Smooth muscle cell of the brain vasculature (primary cell): ENCODE measurements at regions not wholly inside any gene's neighbourhood (a gene's known extent, or its start where the extent isn't known, plus 50 kb on each side); places are given as distances from the start of the nearest gene placed in this dataset.

Experiments used
- DNase-seq: peaks from one replicate; pipeline ENCODE4 v3.0.0-alpha.2; 2012; ENCODE audit warnings: low read depth, low spot score

GRCh38 chr11:116093065-116093464 lies 588.9 kb upstream of the CADM1 start:
- no peak for DNase-seq

DNA sequence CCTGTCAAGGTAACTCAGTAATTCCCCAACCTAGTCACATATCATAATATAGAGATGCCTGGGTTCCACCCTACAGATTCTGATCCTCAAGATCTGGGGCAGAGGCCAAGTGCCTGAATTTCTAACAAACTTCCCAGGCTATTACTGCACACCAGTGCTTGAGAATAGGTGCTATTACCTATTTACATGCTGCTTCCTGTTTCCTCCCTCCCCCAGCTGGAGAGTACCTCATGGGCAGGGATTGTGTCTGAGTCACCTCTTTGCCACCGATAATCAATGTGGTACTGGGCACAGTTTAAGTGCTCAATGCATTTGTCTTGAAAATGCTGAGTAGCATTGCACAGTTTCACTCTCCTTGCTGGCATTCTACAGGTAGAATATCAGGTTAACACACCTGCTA lies 582.2 kb upstream of the CADM1 start:
- no peak for DNase-seq

DNA sequence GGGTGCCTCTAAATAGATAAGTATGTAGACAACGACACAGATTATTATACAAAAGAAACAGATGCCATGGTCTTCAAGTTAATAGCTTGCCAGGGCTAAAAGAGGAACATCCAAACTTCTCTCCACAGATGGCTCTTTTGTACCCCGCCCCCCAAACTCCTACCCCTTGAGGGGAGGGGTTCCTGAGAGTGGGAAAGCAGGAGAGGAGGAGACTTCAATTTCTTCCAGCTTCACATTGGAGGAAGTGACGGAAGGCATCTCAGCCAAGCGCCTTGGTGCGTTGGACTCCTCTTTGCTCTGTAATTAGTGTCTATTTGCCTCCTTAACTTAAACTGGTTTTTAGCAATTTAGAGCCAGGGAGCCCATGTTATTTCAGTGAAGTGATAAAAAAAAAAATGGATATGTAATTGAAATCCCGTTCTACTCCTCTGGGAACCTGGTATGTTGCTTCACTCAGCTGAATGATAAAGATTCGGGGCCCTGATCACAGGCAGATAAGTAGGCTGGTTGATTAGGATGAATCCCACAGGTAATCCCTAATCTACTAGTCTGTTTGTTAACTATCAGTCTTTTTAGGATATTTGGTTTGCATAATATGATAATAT lies 580.9 kb upstream of the CADM1 start:
- DNase-seq: no peak

GRCh38 chr11:116084511-116084910 lies 580.3 kb upstream of the CADM1 start:
- DNase-seq: no peak

- DNase-seq: no peak
Measured at GRCh38 chr11:116082256-116082655, 578.0 kb upstream of the CADM1 start.

GRCh38 chr11:116079580-116079979 lies 575.4 kb upstream of the CADM1 start:
- no peak for DNase-seq

GRCh38 chr11:116078101-116078591 lies 573.9 kb upstream of the CADM1 start:
- no peak for DNase-seq

GRCh38 chr11:116077092-116077491 lies 572.9 kb upstream of the CADM1 start:
- DNase-seq: no peak

- no peak for DNase-seq
Measured at GRCh38 chr11:116073854-116074837, 569.9 kb upstream of the CADM1 start.

GRCh38 chr11:116072601-116073410 lies 568.6 kb upstream of the CADM1 start:
- no peak for DNase-seq

- DNase-seq: no peak
Measured at GRCh38 chr11:116072133-116072532, 567.9 kb upstream of the CADM1 start.

DNA sequence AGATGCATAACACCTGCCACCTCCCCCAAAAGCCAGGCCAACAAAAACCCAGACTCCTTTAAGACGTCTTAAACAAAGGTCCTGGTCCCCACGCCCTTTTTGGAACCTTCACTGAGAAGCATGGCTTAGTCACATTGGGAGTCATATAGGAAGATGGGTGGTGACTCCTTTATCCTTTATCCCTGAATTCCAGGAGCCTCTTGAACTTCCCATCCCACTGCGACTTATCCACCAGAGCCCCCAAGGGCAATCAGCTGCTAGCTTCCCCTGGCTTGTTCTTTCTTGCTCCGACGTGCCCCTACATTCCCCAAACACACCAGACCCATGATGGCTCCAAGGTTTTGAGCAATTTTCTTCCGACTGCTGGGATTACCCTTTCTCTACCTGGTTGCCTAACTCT lies 567.0 kb upstream of the CADM1 start:
- no peak for DNase-seq

DNA sequence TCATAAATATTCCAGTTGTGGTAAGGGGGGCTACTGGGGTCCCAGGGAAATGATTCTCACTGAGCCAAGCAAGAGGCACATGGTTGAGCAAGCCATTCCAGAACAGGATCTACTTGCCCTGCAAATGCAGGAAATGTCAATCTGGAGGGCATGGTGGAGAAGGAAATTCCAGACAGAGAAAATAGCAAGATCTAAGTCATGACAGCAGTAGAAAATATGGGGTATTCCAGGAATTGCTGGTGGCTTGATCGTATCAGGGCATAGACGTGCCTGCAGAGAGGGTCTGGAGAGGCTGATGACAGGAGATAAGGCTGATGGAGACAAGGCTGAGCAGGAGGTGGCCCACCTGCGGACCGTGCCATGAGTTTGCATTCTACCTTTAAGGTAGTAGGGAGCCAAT lies 566.3 kb upstream of the CADM1 start:
- DNase-seq: no peak

DNA sequence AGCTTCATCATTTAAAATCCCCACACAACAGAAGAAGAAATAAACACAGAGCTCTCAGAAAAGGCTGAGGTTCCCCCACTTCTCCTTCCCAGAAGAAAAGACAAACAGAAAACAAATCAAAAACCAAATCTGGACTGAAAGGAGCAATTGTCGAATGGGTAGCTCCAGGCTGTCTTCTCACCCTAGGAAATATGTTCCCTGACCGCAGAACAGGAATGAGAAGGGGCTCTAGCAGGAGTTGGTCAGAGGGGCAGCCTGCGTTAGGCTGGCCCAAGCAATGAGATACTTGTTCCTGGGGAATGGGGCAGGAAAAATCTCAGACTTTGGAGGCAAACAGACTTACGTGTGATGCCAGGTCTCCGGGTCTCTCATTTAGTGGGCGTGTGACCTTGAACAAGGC lies 562.6 kb upstream of the CADM1 start:
- DNase-seq: no peak

GRCh38 chr11:116065986-116066385 lies 561.8 kb upstream of the CADM1 start:
- no peak for DNase-seq

- DNase-seq: no peak
Measured at GRCh38 chr11:116065191-116065895, 561.1 kb upstream of the CADM1 start.

GRCh38 chr11:116062490-116063171 lies 558.4 kb upstream of the CADM1 start:
- no peak for DNase-seq

DNA sequence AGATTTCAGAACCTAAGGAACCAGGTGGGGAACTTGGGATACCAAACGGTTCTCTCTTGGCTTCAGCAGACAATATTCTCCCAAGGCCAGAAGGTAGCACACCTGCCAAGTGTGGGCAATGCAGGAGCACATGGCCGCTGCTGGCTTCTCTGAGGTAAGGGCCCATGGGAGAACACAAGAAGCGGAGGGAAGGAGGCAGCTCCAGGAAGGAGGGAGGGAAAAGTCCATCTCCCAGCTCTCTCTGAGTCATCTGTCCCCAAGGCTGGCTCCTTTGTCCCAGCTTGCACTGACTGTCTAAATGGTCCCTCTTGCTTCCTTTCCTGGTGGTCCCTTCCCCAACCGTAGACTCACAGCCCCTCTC lies 557.9 kb upstream of the CADM1 start:
- no peak for DNase-seq

DNA sequence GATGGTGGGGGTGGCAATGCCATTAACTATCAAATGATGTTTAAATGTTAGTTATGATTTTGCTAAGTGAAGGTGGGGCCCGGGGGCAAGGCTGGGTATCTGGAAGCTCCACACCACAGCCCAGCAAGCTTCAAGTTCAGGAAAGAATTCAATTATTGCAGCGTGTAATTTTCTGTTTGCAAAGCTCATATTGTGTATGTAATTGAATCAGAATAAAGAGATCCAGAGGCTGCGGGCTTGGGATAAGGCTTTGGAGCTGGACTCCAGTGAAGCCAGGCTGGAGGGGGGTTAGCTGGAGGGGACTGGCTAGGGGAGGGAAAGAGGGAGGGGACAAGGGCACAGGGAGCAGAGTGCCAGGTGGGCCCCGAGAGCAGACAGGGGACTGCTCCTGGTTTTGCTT lies 557.1 kb upstream of the CADM1 start:
- DNase-seq: no peak

GRCh38 chr11:116059919-116060318 lies 555.7 kb upstream of the CADM1 start:
- DNase-seq: no peak

GRCh38 chr11:116057000-116057399 lies 552.8 kb upstream of the CADM1 start:
- no peak for DNase-seq
